ENCODE measurements at regions not wholly inside any gene's neighbourhood (a gene's known extent, or its start where the extent isn't known, plus 50 kb on each side); places are given as distances from the start of the nearest gene placed in this dataset.

GRCh38 chr3:95120921-95121320 is 1058.1 kb downstream of the NSUN3 start:
- Histone ChIP-seq H3K9me3 (ENCODE audit: control insufficient read depth, low read length) (no peaks in the 10 kb centered on the region), H3K4me3 (ENCODE audit: low read length) (no peak overlapping the region), H3K4me1 (ENCODE audit: control insufficient read depth, insufficient read depth, low read length) (no peaks in the 10 kb centered on the region), H3K9ac (ENCODE audit: low read length) (no peak overlapping the region), H3K36me3 (ENCODE audit: control insufficient read depth, insufficient read depth, low read length, severe bottlenecking) (no peaks in the 10 kb centered on the region), H3K27me3 (replicated peaks; ENCODE audit: control insufficient read depth, insufficient read depth, low read length) (no peaks in the 10 kb centered on the region)
- DNase-seq (ENCODE audit: low read depth), result no peak

DNA sequence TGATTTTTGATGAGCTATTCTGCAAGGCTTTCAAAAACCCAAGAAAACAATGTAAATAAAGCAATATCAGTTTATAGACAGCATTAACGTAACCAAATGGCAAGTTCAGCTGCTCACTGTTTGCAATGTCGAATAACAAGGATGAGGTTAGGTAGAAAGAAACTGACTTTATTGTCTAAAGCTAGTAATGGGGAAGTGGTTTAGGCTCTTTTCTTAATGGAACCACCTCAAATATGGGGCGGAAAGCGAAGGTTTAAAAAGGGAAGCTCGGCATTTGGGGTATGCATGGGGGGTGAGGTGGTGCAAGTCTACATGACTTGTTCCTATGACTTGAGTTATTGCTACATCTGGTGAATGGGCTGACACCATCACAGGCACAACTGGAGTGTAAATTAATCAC is 1060.2 kb downstream of the NSUN3 start:
- Histone ChIP-seq H3K4me3 (ENCODE audit: low read length) (no peak overlapping the region), H3K36me3 (ENCODE audit: control insufficient read depth, insufficient read depth, low read length, severe bottlenecking) (no peaks in the 10 kb centered on the region), H3K4me1 (ENCODE audit: control insufficient read depth, insufficient read depth, low read length) (no peaks in the 10 kb centered on the region), H3K27me3 (replicated peaks; ENCODE audit: control insufficient read depth, insufficient read depth, low read length) (no peaks in the 10 kb centered on the region), H3K9me3 (ENCODE audit: control insufficient read depth, low read length) (no peaks in the 10 kb centered on the region), H3K9ac (ENCODE audit: low read length) (no peak overlapping the region)
- no peak for DNase-seq (ENCODE audit: low read depth)

GRCh38 chr3:95134693-95135413 is 1072.0 kb downstream of the NSUN3 start:
- peak; percentile 0 for DNase-seq (ENCODE audit: low read depth)
- H3K4me1 ChIP-seq (ENCODE audit: control insufficient read depth, insufficient read depth, low read length), result no peaks in the 10 kb centered on the region
- H3K36me3 ChIP-seq (ENCODE audit: control insufficient read depth, insufficient read depth, low read length, severe bottlenecking), result no peaks in the 10 kb centered on the region
- peak overlapping the region; percentile 15 for H3K9ac ChIP-seq (ENCODE audit: low read length)
- no peaks in the 10 kb centered on the region for H3K27me3 ChIP-seq (replicated peaks; ENCODE audit: control insufficient read depth, insufficient read depth, low read length)
- H3K9me3 ChIP-seq (ENCODE audit: control insufficient read depth, low read length), result no peaks in the 10 kb centered on the region
- H3K4me3 ChIP-seq (ENCODE audit: low read length), result no peak overlapping the region

GRCh38 chr3:95148107-95148506 is 1085.2 kb downstream of the NSUN3 start:
- H3K36me3 ChIP-seq (ENCODE audit: control insufficient read depth, insufficient read depth, low read length, severe bottlenecking), result no peaks in the 10 kb centered on the region
- no peak for DNase-seq (ENCODE audit: low read depth)
- no peak overlapping the region for H3K4me3 ChIP-seq (ENCODE audit: low read length)
- H3K27me3 ChIP-seq (replicated peaks; ENCODE audit: control insufficient read depth, insufficient read depth, low read length), result no peaks in the 10 kb centered on the region
- H3K4me1 ChIP-seq (ENCODE audit: control insufficient read depth, insufficient read depth, low read length), result no peaks in the 10 kb centered on the region
- no peaks in the 10 kb centered on the region for H3K9me3 ChIP-seq (ENCODE audit: control insufficient read depth, low read length)
- no peak overlapping the region for H3K9ac ChIP-seq (ENCODE audit: low read length)

- H3K4me1 ChIP-seq (ENCODE audit: control insufficient read depth, insufficient read depth, low read length), result no peaks in the 10 kb centered on the region
- H3K9ac ChIP-seq (ENCODE audit: low read length), result no peak overlapping the region
- no peaks in the 10 kb centered on the region for H3K36me3 ChIP-seq (ENCODE audit: control insufficient read depth, insufficient read depth, low read length, severe bottlenecking)
- no peak for DNase-seq (ENCODE audit: low read depth)
- H3K9me3 ChIP-seq (ENCODE audit: control insufficient read depth, low read length), result no peaks in the 10 kb centered on the region
- H3K4me3 ChIP-seq (ENCODE audit: low read length), result no peak overlapping the region
- no peaks in the 10 kb centered on the region for H3K27me3 ChIP-seq (replicated peaks; ENCODE audit: control insufficient read depth, insufficient read depth, low read length)
Measured at GRCh38 chr3:95151590-95151989, 1088.7 kb downstream of the NSUN3 start.

- no peak overlapping the region for H3K9ac ChIP-seq (ENCODE audit: low read length)
- no peak overlapping the region for H3K4me3 ChIP-seq (ENCODE audit: low read length)
- peak; percentile 21 for DNase-seq (ENCODE audit: low read depth)
- no peaks in the 10 kb centered on the region for H3K9me3 ChIP-seq (ENCODE audit: control insufficient read depth, low read length)
- no peaks in the 10 kb centered on the region for H3K36me3 ChIP-seq (ENCODE audit: control insufficient read depth, insufficient read depth, low read length, severe bottlenecking)
- no peaks in the 10 kb centered on the region for H3K27me3 ChIP-seq (replicated peaks; ENCODE audit: control insufficient read depth, insufficient read depth, low read length)
- no peaks in the 10 kb centered on the region for H3K4me1 ChIP-seq (ENCODE audit: control insufficient read depth, insufficient read depth, low read length)
Measured at GRCh38 chr3:95154766-95155165, 1091.9 kb downstream of the NSUN3 start.

- no peak overlapping the region for H3K9ac ChIP-seq (ENCODE audit: low read length)
- no peaks in the 10 kb centered on the region for H3K9me3 ChIP-seq (ENCODE audit: control insufficient read depth, low read length)
- no peaks in the 10 kb centered on the region for H3K36me3 ChIP-seq (ENCODE audit: control insufficient read depth, insufficient read depth, low read length, severe bottlenecking)
- DNase-seq (ENCODE audit: low read depth), result no peak
- H3K27me3 ChIP-seq (replicated peaks; ENCODE audit: control insufficient read depth, insufficient read depth, low read length), result no peaks in the 10 kb centered on the region
- no peak overlapping the region for H3K4me3 ChIP-seq (ENCODE audit: low read length)
- no peaks in the 10 kb centered on the region for H3K4me1 ChIP-seq (ENCODE audit: control insufficient read depth, insufficient read depth, low read length)
Measured at GRCh38 chr3:95162794-95163193, 1099.9 kb downstream of the NSUN3 start.

DNA sequence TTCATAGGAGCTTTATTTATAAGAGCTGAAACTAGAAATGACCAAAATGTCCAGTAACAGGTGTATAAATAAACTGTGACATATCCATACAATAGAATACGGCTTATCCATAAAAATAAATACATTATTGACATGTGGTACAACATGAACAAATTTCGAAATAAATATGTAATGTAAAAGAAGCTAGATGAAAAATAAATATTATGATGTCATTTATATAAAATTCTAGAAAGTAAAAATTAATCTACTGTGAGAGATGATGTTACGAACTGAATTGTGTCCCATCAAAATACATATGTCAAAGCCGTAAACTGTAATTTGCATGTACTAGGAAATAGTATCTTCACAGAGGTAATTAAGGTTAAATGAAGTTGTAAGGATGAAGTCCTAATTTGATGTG is 1104.9 kb downstream of the NSUN3 start:
- Histone ChIP-seq H3K9ac (ENCODE audit: low read length) (no peak overlapping the region), H3K9me3 (ENCODE audit: control insufficient read depth, low read length) (no peaks in the 10 kb centered on the region), H3K36me3 (ENCODE audit: control insufficient read depth, insufficient read depth, low read length, severe bottlenecking) (no peaks in the 10 kb centered on the region), H3K27me3 (replicated peaks; ENCODE audit: control insufficient read depth, insufficient read depth, low read length) (no peaks in the 10 kb centered on the region), H3K4me3 (ENCODE audit: low read length) (no peak overlapping the region), H3K4me1 (ENCODE audit: control insufficient read depth, insufficient read depth, low read length) (no peaks in the 10 kb centered on the region)
- DNase-seq (ENCODE audit: low read depth), result no peak

- H3K4me3 ChIP-seq (ENCODE audit: low read length), result no peak overlapping the region
- no peaks in the 10 kb centered on the region for H3K36me3 ChIP-seq (ENCODE audit: control insufficient read depth, insufficient read depth, low read length, severe bottlenecking)
- no peaks in the 10 kb centered on the region for H3K27me3 ChIP-seq (replicated peaks; ENCODE audit: control insufficient read depth, insufficient read depth, low read length)
- no peaks in the 10 kb centered on the region for H3K4me1 ChIP-seq (ENCODE audit: control insufficient read depth, insufficient read depth, low read length)
- DNase-seq (ENCODE audit: low read depth), result no peak
- H3K9ac ChIP-seq (ENCODE audit: low read length), result no peak overlapping the region
- no peaks in the 10 kb centered on the region for H3K9me3 ChIP-seq (ENCODE audit: control insufficient read depth, low read length)
Measured at GRCh38 chr3:95168526-95168925, 1105.7 kb downstream of the NSUN3 start.

DNA sequence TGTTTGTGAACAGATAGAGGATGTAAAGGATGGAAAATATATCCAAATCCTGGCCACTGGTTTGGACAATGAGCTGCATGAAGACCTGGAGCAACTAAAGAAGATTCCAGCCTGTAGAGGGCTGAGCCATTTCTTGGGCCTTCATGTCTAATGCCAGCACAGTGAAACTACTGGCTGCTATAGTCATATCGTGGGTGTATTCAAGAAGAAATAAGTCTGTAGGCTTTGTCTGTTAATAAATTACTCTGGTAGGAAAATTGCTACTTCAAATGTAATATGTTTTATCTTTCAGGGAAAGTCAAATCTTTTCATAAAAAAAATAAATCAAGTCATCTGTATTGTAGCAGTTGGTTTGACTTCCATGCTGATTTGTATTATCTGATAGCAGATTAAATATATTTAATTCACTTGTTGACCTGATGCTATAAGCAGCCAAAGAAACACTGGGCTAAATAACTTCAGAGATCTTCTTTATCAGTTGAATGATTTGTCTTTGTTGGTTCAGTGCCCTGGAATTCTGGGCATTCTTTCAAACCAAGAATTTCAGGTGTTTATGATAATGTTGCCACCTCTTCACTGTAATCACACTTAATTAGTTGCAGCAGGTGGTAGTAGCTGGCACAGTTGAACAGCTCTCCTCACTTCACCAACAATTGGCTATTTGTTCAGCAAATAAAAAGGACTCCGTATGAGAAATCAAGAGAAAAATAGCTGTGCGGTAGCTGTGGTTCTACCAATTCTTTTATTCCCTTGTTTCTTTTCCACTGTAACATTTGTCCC is 1109.5 kb downstream of the NSUN3 start:
- Histone ChIP-seq H3K36me3 (ENCODE audit: control insufficient read depth, insufficient read depth, low read length, severe bottlenecking) (no peaks in the 10 kb centered on the region), H3K9me3 (ENCODE audit: control insufficient read depth, low read length) (no peaks in the 10 kb centered on the region), H3K4me3 (ENCODE audit: low read length) (no peak overlapping the region), H3K4me1 (ENCODE audit: control insufficient read depth, insufficient read depth, low read length) (no peaks in the 10 kb centered on the region), H3K27me3 (replicated peaks; ENCODE audit: control insufficient read depth, insufficient read depth, low read length) (no peaks in the 10 kb centered on the region), H3K9ac (ENCODE audit: low read length) (no peak overlapping the region)
- DNase-seq (ENCODE audit: low read depth), result no peak

DNA sequence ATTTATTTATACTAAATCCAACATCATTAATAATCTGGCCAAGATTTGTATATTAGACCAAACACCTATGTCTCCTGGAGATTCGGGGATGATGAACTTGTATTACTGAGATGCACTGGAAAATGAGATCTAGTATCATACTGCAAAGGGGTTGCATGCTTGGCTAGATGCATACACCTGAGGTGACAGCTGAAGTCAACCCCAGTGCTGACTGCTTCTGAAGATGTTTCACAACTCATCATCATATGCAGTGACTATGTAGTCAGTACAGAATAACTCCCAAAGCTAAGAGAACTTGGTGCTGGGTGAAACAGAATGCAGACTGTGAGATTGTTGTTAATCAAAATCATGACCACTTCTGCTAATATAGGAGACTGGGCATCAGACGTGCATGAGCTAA is 1114.2 kb downstream of the NSUN3 start:
- H3K27me3 ChIP-seq (replicated peaks; ENCODE audit: control insufficient read depth, insufficient read depth, low read length), result no peaks in the 10 kb centered on the region
- no peak overlapping the region for H3K9ac ChIP-seq (ENCODE audit: low read length)

More for the DNA sequence above, 1114.2 kb downstream of the NSUN3 start:
- Histone ChIP-seq H3K36me3 (ENCODE audit: control insufficient read depth, insufficient read depth, low read length, severe bottlenecking) (no peaks in the 10 kb centered on the region), H3K4me1 (ENCODE audit: control insufficient read depth, insufficient read depth, low read length) (no peaks in the 10 kb centered on the region), H3K4me3 (ENCODE audit: low read length) (no peak overlapping the region), H3K9me3 (ENCODE audit: control insufficient read depth, low read length) (no peaks in the 10 kb centered on the region)
- DNase-seq (ENCODE audit: low read depth), result no peak

All from adipocyte (in vitro differentiated cells).